Sigmoid colon (tissue), 6 donors: ENCODE measurements at regions not wholly inside any gene's neighbourhood (a gene's known extent, or its start where the extent isn't known, plus 50 kb on each side); places are given as distances from the start of the nearest gene placed in this dataset.
"Not testable (repeated sequence)": the region's sequence is repeated elsewhere in the genome, so short reads cannot be mapped to it uniquely, and the experiment has no call there.

Experiments used
- DNase-seq: peaks from one replicate; pipeline ENCODE4 v3.0.0-alpha.2; 2019
- H3K27ac ChIP-seq, 4 donors: fragments of 200-600 bp; sonication (generic); one replicate each; pipeline ENCODE4 v1.5.1; 2016 to 2019; ENCODE audit warnings: mild to moderate bottlenecking in 1 of 4
- H3K27me3 ChIP-seq, 3 donors: fragments of 200-600 bp; sonication (generic); one replicate each; pipeline ENCODE4 v1.5.1; 2019; ENCODE audit warnings: mild to moderate bottlenecking in 1 of 3
- H3K36me3 ChIP-seq, 4 donors: fragments of 200-600 bp; sonication (generic); one replicate each; pipeline ENCODE4 v1.5.1; 2016 to 2019
- H3K4me1 ChIP-seq, 4 donors: fragments of 200-600 bp; sonication (generic); one replicate each; pipeline ENCODE4 v1.5.1; 2017 to 2019
- H3K4me3 ChIP-seq, 4 donors: fragments of 200-600 bp; sonication (generic); one replicate each; pipeline ENCODE4 v1.5.1; 2017 to 2019; ENCODE audit warnings: mild to moderate bottlenecking in 2 of 4, moderate library complexity in 1 of 4
- H3K9me3 ChIP-seq, 4 donors: fragments of 200-600 bp in 3 of 4; sonication (generic) in 3 of 4; one replicate each; pipeline versions ENCODE4 v1.5.1 to v1.6.1; 2013 to 2019
- CTCF ChIP-seq, 4 experiments: fragments of 450-650 bp in 3 of 4; fragments of 200-600 bp in 1 of 4; IDR thresholded peaks; one replicate each; pipeline ENCODE4 v1.5.1; 2016 to 2019; ENCODE audit warnings: antibody characterized with exemption in 4 of 4, mild to moderate bottlenecking in 3 of 4, moderate library complexity in 2 of 4
- EP300 ChIP-seq, 4 donors: sonication (generic); formaldehyde crosslinking; IDR thresholded peaks; one replicate each; pipeline ENCODE4 v1.6.1; 2017; ENCODE audit warnings: antibody characterized with exemption in 4 of 4
- POLR2A ChIP-seq, 2 donors: fragments of 450-650 bp; IDR thresholded peaks; one replicate each; pipeline ENCODE4 v1.6.1; 2016; ENCODE audit warnings: antibody characterized with exemption in 2 of 2, mild to moderate bottlenecking in 2 of 2, moderate library complexity in 2 of 2
- POLR2AphosphoS5 ChIP-seq, 4 donors: sonication (generic); formaldehyde crosslinking; IDR thresholded peaks; one replicate each; pipeline ENCODE4 v1.6.1; 2017; ENCODE audit warnings: antibody characterized with exemption in 4 of 4
- WGBS, 2 donors: extraction: QIAGEN DNeasy Blood & Tissue Kit; methylation state at CpG; one replicate each; pipeline ENCODE4 v1.1.7; 2013; 5-methylcytosine and 5-hydroxymethylcytosine counted together
- intact Hi-C: fragments of 100-400 bp; cut with DNase I; formaldehyde crosslinking; loops from one replicate; pipeline ENCODE4 v1.15.1; 2023
- donor health status: healthy with polysubstance abuse.
- donor health status: healthy.

GRCh38 chr3:56926243-56926946 is 124.6 kb upstream of the ARHGEF3 start:
- Histone ChIP-seq H3K4me3 (no peak overlapping the region), H3K9me3 (no peaks in the 10 kb centered on the region), H3K4me1 (peaks cover 0 to 89% (median 79%) of the 10 kb centered on the region in 4 donors), H3K27ac (peak overlapping the region in 3 of 4 donors; percentile 58 to 72 (median 65)), H3K36me3 (no peaks in the 10 kb centered on the region), H3K27me3 (no peaks in the 10 kb centered on the region)
- DNase-seq = no peak
- TF ChIP-seq CTCF (IDR thresholded peaks at IDR 0.05) = peak in 1 of 4 experiments; percentile 18
- no peak for TF ChIP-seq EP300 (IDR thresholded peaks at IDR 0.05)
- no peak for TF ChIP-seq POLR2A (IDR thresholded peaks at IDR 0.05)
- TF ChIP-seq POLR2AphosphoS5 (IDR thresholded peaks at IDR 0.05) = peak in 2 of 4 donors; percentile 51 to 71
- intact Hi-C loops = loop anchor here (5.0 kb wide), 1 partner anchor 124 kb away; the partner anchor contains the start of gene ARHGEF3
- 72 to 73% methylated on average over 3 of the region's 3 CpGs for WGBS, 2 donors

- 95 to 98% methylated on average over 1 of the region's 1 CpG for WGBS, 2 donors
- DNase-seq, H3K4me3 ChIP-seq, H3K27me3 ChIP-seq, H3K36me3 ChIP-seq, H3K9me3 ChIP-seq: not testable (repeated sequence)
- Histone ChIP-seq H3K4me1 (peaks cover 0 to 87% (median 80%) of the 10 kb centered on the region in 4 donors), H3K27ac (peak overlapping the region; percentile 18 to 72 (median 64))
- intact Hi-C loops = loop anchor here (5.0 kb wide), 1 partner anchor 122 kb away; the partner anchor contains the start of gene ARHGEF3
These were observed 123.0 kb upstream of the ARHGEF3 start for GRCh38 chr3:56924700-56925099.

GRCh38 chr3:56923526-56924224 is 121.9 kb upstream of the ARHGEF3 start:
- WGBS, 2 donors = 2 to 3% methylated on average over 3 of the region's 3 CpGs
- peak in 1 of 4 donors; percentile 47 for TF ChIP-seq POLR2AphosphoS5 (IDR thresholded peaks at IDR 0.05)
- no peak for TF ChIP-seq EP300 (IDR thresholded peaks at IDR 0.05)
- H3K36me3 ChIP-seq = no peaks in the 10 kb centered on the region

GRCh38 chr3:56921573-56922453 is 120.1 kb upstream of the ARHGEF3 start:
- TF ChIP-seq POLR2AphosphoS5 (IDR thresholded peaks at IDR 0.05) (peak in 2 of 4 donors; percentile 51 to 77), EP300 (IDR thresholded peaks at IDR 0.05) (peak in 1 of 4 donors; percentile 33), POLR2A (IDR thresholded peaks at IDR 0.05) (no peak)
- peak overlapping the region; percentile 61 to 72 (median 68) for H3K27ac ChIP-seq
- intact Hi-C loops = no loop called here
- peak; percentile 71 for DNase-seq
- H3K9me3 ChIP-seq = no peaks in the 10 kb centered on the region
- peak overlapping the region in 3 of 4 donors; percentile 7 to 22 (median 18) for H3K4me3 ChIP-seq
- peaks cover 0 to 75% (median 69%) of the 10 kb centered on the region in 4 donors for H3K4me1 ChIP-seq
- H3K36me3 ChIP-seq = no peaks in the 10 kb centered on the region
- no peaks in the 10 kb centered on the region for H3K27me3 ChIP-seq
- WGBS, 2 donors = 34 to 59% methylated on average over 7 of the region's 7 CpGs

More at GRCh38 chr3:56923526-56924224, 121.9 kb upstream of the ARHGEF3 start:
- Histone ChIP-seq H3K9me3 (no peaks in the 10 kb centered on the region), H3K4me3 (no peak overlapping the region), H3K27ac (peak overlapping the region; percentile 18 to 72 (median 66)), H3K4me1 (peaks cover 0 to 76% (median 73%) of the 10 kb centered on the region in 4 donors), H3K27me3 (no peaks in the 10 kb centered on the region)
- no peak for DNase-seq
- intact Hi-C loops = no loop called here

- no peak overlapping the region for H3K4me3 ChIP-seq
- TF ChIP-seq POLR2A (IDR thresholded peaks at IDR 0.05) (no peak), CTCF (IDR thresholded peaks at IDR 0.05) (no peak), EP300 (IDR thresholded peaks at IDR 0.05) (no peak), POLR2AphosphoS5 (IDR thresholded peaks at IDR 0.05) (no peak)
- H3K36me3 ChIP-seq = no peaks in the 10 kb centered on the region
- no peak for DNase-seq
- H3K4me1 ChIP-seq = peaks cover 0 to 64% (median 59%) of the 10 kb centered on the region in 4 donors
- H3K9me3 ChIP-seq = no peaks in the 10 kb centered on the region
- intact Hi-C loops = no loop called here
- H3K27ac ChIP-seq = no peak overlapping the region
- 92 to 93% methylated on average over 4 of the region's 4 CpGs for WGBS, 2 donors
- H3K27me3 ChIP-seq = no peaks in the 10 kb centered on the region
These were observed 118.0 kb upstream of the ARHGEF3 start for GRCh38 chr3:56919797-56920195.
